Fibroblast of lung (primary cell): ENCODE measurements at regions not wholly inside any gene's neighbourhood (a gene's known extent, or its start where the extent isn't known, plus 50 kb on each side); places are given as distances from the start of the nearest gene placed in this dataset.

Experiments used
- CTCF ChIP-seq, 2 donors: IDR thresholded peaks in 1 of 2; conservative IDR thresholded peaks in 1 of 2; 1 replicate in 1 of 2; 2 replicates in 1 of 2; pipeline ENCODE4 v1.5.1; 2011 to 2012; ENCODE audit warnings: low read length in 2 of 2, control low read depth in 1 of 2, inconsistent platforms in 1 of 2, low read depth in 1 of 2, mild to moderate bottlenecking in 1 of 2
- EZH2 ChIP-seq: IDR thresholded peaks from 2 replicates; pipeline ENCODE4 v1.5.1; 2012; ENCODE audit warnings: low read length, control low read depth, mild to moderate bottlenecking; ENCODE audit errors: missing control alignments

- TF ChIP-seq CTCF (conservative IDR thresholded peaks at IDR 0.05 in 1 of 2, IDR thresholded peaks at IDR 0.05 in 1 of 2; ENCODE audit: low read depth in 1 of 2, low read length in 2 of 2) (no peak), EZH2 (no peak)
These were observed 317.8 kb downstream of the HAO1 start for GRCh38 chr20:7622399-7622961.
